AG04449 (cell line): ENCODE measurements at regions not wholly inside any gene's neighbourhood (a gene's known extent, or its start where the extent isn't known, plus 50 kb on each side); places are given as distances from the start of the nearest gene placed in this dataset.
A peak's percentile ranks its signal among the peaks of the same experiment; 100 is the strongest.

ENCODE experiments used
- CTCF ChIA-PET: fragments of 350-600 bp; formaldehyde crosslinking; extraction: SDS; loops from one replicate; lab custom pipeline; 2021; ENCODE audit warnings: antibody characterized with exemption; lab: Yijun Ruan, JAX
- POLR2A ChIA-PET: fragments of 400-600, 350-600 bp; formaldehyde crosslinking; extraction: SDS; loops from one replicate; lab custom pipeline; 2020; ENCODE audit warnings: antibody characterized with exemption, inconsistent platforms; lab: Yijun Ruan, JAX
- DNase-seq: peaks from one replicate; pipeline ENCODE4 v3.0.0-alpha.2; 2010; ENCODE audit warnings: low read depth, low spot score
- H3K4me3 ChIP-seq: 2 replicates; pipeline ENCODE4 v1.5.1; 2011; ENCODE audit warnings: low read depth, mild to moderate bottlenecking, control low read depth, low read length
- CTCF ChIP-seq: IDR thresholded peaks from one replicate; pipeline ENCODE4 v1.5.1; 2011; ENCODE audit warnings: mild to moderate bottlenecking, moderate library complexity, low read length, control low read depth, inconsistent platforms; ENCODE audit not compliant: insufficient read depth; ENCODE audit errors: missing control alignments

GRCh38 chr15:95989392-95989791, 341.1 kb upstream of the NR2F2 start:
- TF ChIP-seq CTCF = no peak
- no peak for DNase-seq
- ChIA-PET CTCF (no interaction called here), POLR2A (no interaction called here)
- H3K4me3 ChIP-seq = no peak overlapping the region

- H3K4me3 ChIP-seq = no peak overlapping the region
- POLR2A ChIA-PET = no interaction called here
- DNase-seq = no peak
- no peak for TF ChIP-seq CTCF
- CTCF ChIA-PET = no interaction called here
Measured at GRCh38 chr15:95990833-95991232, 339.7 kb upstream of the NR2F2 start.

GRCh38 chr15:95994418-95994817, 336.1 kb upstream of the NR2F2 start:
- DNase-seq = peak; percentile 3
- TF ChIP-seq CTCF = no peak
- POLR2A ChIA-PET = no interaction called here
- CTCF ChIA-PET = interaction anchor here (1.4 kb wide), 1 partner anchor 333 kb away, joined by 3 read pairs; no protein-coding TSS in a partner anchor
- no peak overlapping the region for H3K4me3 ChIP-seq

GRCh38 chr15:95995375-95996168, 334.9 kb upstream of the NR2F2 start:
- POLR2A ChIA-PET = no interaction called here

GRCh38 chr15:95996494-95996893, 334.0 kb upstream of the NR2F2 start:
- DNase-seq = no peak
- TF ChIP-seq CTCF = no peak
- POLR2A ChIA-PET = no interaction called here
- H3K4me3 ChIP-seq = no peak overlapping the region
- CTCF ChIA-PET = no interaction called here

More at GRCh38 chr15:95995375-95996168, 334.9 kb upstream of the NR2F2 start:
- CTCF ChIA-PET = interaction anchor here (1.4 kb wide), 1 partner anchor 331 kb away, joined by 3 read pairs; no protein-coding TSS in a partner anchor
- H3K4me3 ChIP-seq = no peak overlapping the region
- no peak for TF ChIP-seq CTCF
- no peak for DNase-seq

- POLR2A ChIA-PET = no interaction called here
- CTCF ChIA-PET = interaction anchor here (0.6 to 1.2 kb wide), 2 partner anchors 28 to 37 kb away, joined by 3 read pairs; no protein-coding TSS in a partner anchor
- no peak for DNase-seq
- H3K4me3 ChIP-seq = no peak overlapping the region
- no peak for TF ChIP-seq CTCF
Measured at GRCh38 chr15:95998935-95999334, 331.6 kb upstream of the NR2F2 start.
